SK-N-SH (cell line): ENCODE measurements at regions not wholly inside any gene's neighbourhood (a gene's known extent, or its start where the extent isn't known, plus 50 kb on each side); places are given as distances from the start of the nearest gene placed in this dataset.

Experiments used
- CTCF ChIA-PET: fragments of 300-600, 350-600 bp; formaldehyde crosslinking; extraction: SDS; loops from one replicate; lab custom pipeline; 2021; lab: Yijun Ruan, JAX
- POLR2A ChIA-PET: fragments of 350-600 bp; sonication (Branson Sonifier 250); formaldehyde crosslinking; extraction: SDS; loops from one replicate; lab custom pipeline; 2020; ENCODE audit warnings: antibody characterized with exemption, inconsistent platforms; lab: Yijun Ruan, JAX
- DNase-seq: peaks from one replicate; pipeline ENCODE4 v3.0.0; 2012
- H2AFZ ChIP-seq: fragments of 200-600 bp; sonication (generic); 2 replicates; pipeline ENCODE4 v1.8.1; 2016; ENCODE audit warnings: antibody characterized with exemption, mild to moderate bottlenecking, low read depth
- H3F3A ChIP-seq: fragments of 200-600 bp; sonication (generic); replicated peaks from 2 replicates; pipeline ENCODE3; 2016; ENCODE audit warnings: antibody characterized with exemption, mild to moderate bottlenecking; ENCODE audit not compliant: insufficient read depth
- H3K27ac ChIP-seq, 2 experiments: fragments of 200-500 bp in 1 of 2; fragments of 200-600 bp in 1 of 2; sonication (Bioruptor generic) in 1 of 2; sonication (generic), shearing (Covaris generic) in 1 of 2; 2 replicates each; pipeline versions ENCODE4 v1.5.1 to v1.6.1; 2014 to 2016; ENCODE audit warnings: low read depth in 2 of 2, inconsistent platforms in 1 of 2, low read length in 1 of 2, mild to moderate bottlenecking in 1 of 2, mixed read lengths in 1 of 2
- H3K27me3 ChIP-seq: fragments of 200-600 bp; sonication (generic), shearing (Covaris generic); 2 replicates; pipeline ENCODE4 v1.6.1; 2016; ENCODE audit warnings: mixed run types; ENCODE audit not compliant: insufficient read depth
- H3K36me3 ChIP-seq, 2 experiments: fragments of 200-500 bp in 1 of 2; fragments of 200-600 bp in 1 of 2; sonication (Bioruptor generic) in 1 of 2; sonication (generic) in 1 of 2; replicated peaks in 1 of 2; 2 replicates each; pipeline versions ENCODE3 to v1.5.1; 2014 to 2016; ENCODE audit warnings: low read length in 1 of 2, mild to moderate bottlenecking in 1 of 2; ENCODE audit not compliant: insufficient read depth in 2 of 2, control insufficient read depth in 1 of 2
- H3K4me1 ChIP-seq, 2 experiments: fragments of 200-500 bp in 1 of 2; fragments of 200-600 bp in 1 of 2; sonication (Bioruptor generic) in 1 of 2; sonication (generic), shearing (Covaris generic) in 1 of 2; 2 replicates each; pipeline versions ENCODE4 v1.5.1 to v1.6.1; 2014 to 2016; ENCODE audit warnings: low read depth in 1 of 2, low read length in 1 of 2, mixed run types in 1 of 2; ENCODE audit not compliant: insufficient read depth in 2 of 2, control insufficient read depth in 1 of 2
- H3K4me2 ChIP-seq: fragments of 200-600 bp; sonication (generic), shearing (Covaris generic); 2 replicates; pipeline ENCODE4 v1.6.1; 2017; ENCODE audit warnings: mixed run types
- H3K4me3 ChIP-seq, 2 experiments: fragments of 200-500 bp in 1 of 2; fragments of 200-600 bp in 1 of 2; sonication (Bioruptor generic) in 1 of 2; sonication (generic), shearing (Covaris generic) in 1 of 2; 2 replicates each; pipeline versions ENCODE4 v1.5.1 to v1.8.1; 2014 to 2016; ENCODE audit warnings: low read depth in 2 of 2, inconsistent platforms in 1 of 2, low read length in 1 of 2, mild to moderate bottlenecking in 1 of 2, mixed read lengths in 1 of 2, moderate library complexity in 1 of 2
- H3K79me2 ChIP-seq: fragments of 200-600 bp; sonication (generic); 2 replicates; pipeline ENCODE4 v1.8.1; 2017; ENCODE audit warnings: mild to moderate bottlenecking; ENCODE audit not compliant: insufficient read depth
- H3K9ac ChIP-seq: fragments of 200-600 bp; sonication (generic); 2 replicates; pipeline ENCODE4 v1.6.1; 2017; ENCODE audit warnings: mixed run types
- H3K9me2 ChIP-seq: fragments of 200-600 bp; sonication (generic); 2 replicates; pipeline ENCODE4 v1.6.1; 2017; ENCODE audit warnings: mixed run types
- H3K9me3 ChIP-seq: fragments of 200-600 bp; sonication (generic); 2 replicates; pipeline ENCODE4 v1.6.1; 2017; ENCODE audit warnings: mixed run types, mild to moderate bottlenecking, moderate library complexity
- H4K20me1 ChIP-seq: fragments of 200-600 bp; sonication (generic); 2 replicates; pipeline ENCODE4 v1.6.1; 2017; ENCODE audit warnings: mild to moderate bottlenecking, mixed run types; ENCODE audit not compliant: insufficient read depth
- CHD2 ChIP-seq: fragments of 150-350 bp; IDR thresholded peaks from 2 replicates; pipeline ENCODE4 v1.6.1; 2018; ENCODE audit warnings: low read length; ENCODE audit not compliant: partially characterized antibody
- CTCF ChIP-seq: fragments of 200-600 bp; sonication (generic); IDR thresholded peaks from 2 replicates; pipeline ENCODE4 v1.6.1; 2017; ENCODE audit warnings: antibody characterized with exemption, mild to moderate bottlenecking, moderate library complexity
- ELF1 ChIP-seq: IDR thresholded peaks from 2 replicates; pipeline ENCODE4 v1.4.0; 2012
- EP300 ChIP-seq, 2 experiments: IDR thresholded peaks; 2 replicates each; pipeline versions ENCODE4 v1.4.0 to v1.6.1; 2012; ENCODE audit warnings: borderline replicate concordance in 1 of 2, low read depth in 1 of 2, low read length in 1 of 2
- EZH2phosphoT487 ChIP-seq: fragments of 200-600 bp; sonication (generic); IDR thresholded peaks from 2 replicates; pipeline ENCODE4 v1.6.1; 2017; ENCODE audit warnings: low read depth, mixed run types, mild to moderate bottlenecking, antibody characterized with exemption, moderate library complexity, borderline replicate concordance
- GABPA ChIP-seq: IDR thresholded peaks from 2 replicates; pipeline ENCODE4 v1.4.0; 2012; ENCODE audit warnings: low read depth, mild to moderate bottlenecking
- IRF3 ChIP-seq: fragments of 150-350 bp; IDR thresholded peaks from 2 replicates; pipeline ENCODE4 v1.6.1; 2016; ENCODE audit warnings: mild to moderate bottlenecking, low read depth, low read length
- JUND ChIP-seq: IDR thresholded peaks from 2 replicates; pipeline ENCODE4 v1.4.0; 2012
- MEF2A ChIP-seq: IDR thresholded peaks from 2 replicates; pipeline ENCODE4 v1.4.0; 2012; ENCODE audit warnings: low read depth, borderline replicate concordance
- MXI1 ChIP-seq: IDR thresholded peaks from 2 replicates; pipeline ENCODE4 v1.6.1; 2012; ENCODE audit warnings: mild to moderate bottlenecking, low read depth, low read length, improper control_type of control experiment
- NFIC ChIP-seq: IDR thresholded peaks from 2 replicates; pipeline ENCODE4 v1.4.0; 2012; ENCODE audit warnings: borderline replicate concordance
- RCOR1 ChIP-seq: fragments of 150-350 bp; IDR thresholded peaks from 2 replicates; pipeline ENCODE4 v1.6.1; 2017; ENCODE audit warnings: antibody characterized with exemption, low read length
- SIN3A ChIP-seq: IDR thresholded peaks from 2 replicates; pipeline ENCODE4 v1.6.1; 2012; ENCODE audit warnings: low read depth, mild to moderate bottlenecking, low read length, moderate library complexity, borderline replicate concordance
- SMC3 ChIP-seq: IDR thresholded peaks from 2 replicates; pipeline ENCODE4 v1.6.1; 2012; ENCODE audit warnings: low read depth, low read length, improper control_type of control experiment
- TAF1 ChIP-seq: IDR thresholded peaks from 2 replicates; pipeline ENCODE4 v1.6.1; 2012; ENCODE audit warnings: low read depth, mild to moderate bottlenecking, low read length, moderate library complexity, borderline replicate concordance
- TCF12 ChIP-seq: IDR thresholded peaks from 2 replicates; pipeline ENCODE4 v1.4.0; 2012
- WGBS: methylation state at CpG from one replicate; pipeline ENCODE4 v1.1.6; 2017; ENCODE audit warnings: low lambda C conversion rate; 5-methylcytosine and 5-hydroxymethylcytosine counted together

GRCh38 chr9:87138128-87139040, 191.1 kb upstream of the GAS1 start:
- no peaks in the 10 kb centered on the region for H3K9me3 ChIP-seq
- H3K27me3 ChIP-seq: no peaks in the 10 kb centered on the region
- 63% methylated on average over 1 of the region's 1 CpG for WGBS
- H3K9me2 ChIP-seq: no peaks in the 10 kb centered on the region
- H3K4me1 ChIP-seq: peaks cover 0 to 11% of the 10 kb centered on the region in 2 experiments; a peak in 2 of 4 replicates
- no peaks in the 10 kb centered on the region for H3K36me3 ChIP-seq
- no peaks in the 10 kb centered on the region for H3K79me2 ChIP-seq
- no peak overlapping the region for H3K4me3 ChIP-seq
- TF ChIP-seq CHD2: no peak
- no peak for TF ChIP-seq MEF2A
- no peak for TF ChIP-seq MXI1
- TF ChIP-seq IRF3: no peak
- TF ChIP-seq JUND: no peak
- no peak for TF ChIP-seq TCF12
- no peak for TF ChIP-seq SMC3
- TF ChIP-seq GABPA: no peak
- TF ChIP-seq EP300 (IDR thresholded peaks at IDR 0.05; ENCODE audit: borderline replicate concordance in 1 of 2, low read depth in 1 of 2, low read length in 1 of 2): no peak
- no peak for TF ChIP-seq NFIC
- TF ChIP-seq EZH2phosphoT487: no peak
- no peak for TF ChIP-seq RCOR1
- TF ChIP-seq CTCF: no peak
- no peak for TF ChIP-seq ELF1
- TF ChIP-seq SIN3A: no peak
- no peak for TF ChIP-seq TAF1
- TF ChIP-seq, all 33 proteins: peak for 0
- Histone ChIP-seq H3K9ac (no peak overlapping the region), H3K4me2 (no peak overlapping the region), H3F3A (no peaks in the 10 kb centered on the region), H4K20me1 (no peaks in the 10 kb centered on the region), H3K27ac (peak overlapping the region in 1 of 2 experiments; percentile 83; a peak in 2 of 4 replicates), H2AFZ (no peak overlapping the region)
- no peak for DNase-seq
- ChIA-PET CTCF (no interaction called here), POLR2A (no interaction called here)
